ENCODE measurements at regions not wholly inside any gene's neighbourhood (a gene's known extent, or its start where the extent isn't known, plus 50 kb on each side); places are given as distances from the start of the nearest gene placed in this dataset.
A peak's percentile ranks its signal among the peaks of the same experiment; 100 is the strongest.

DNA sequence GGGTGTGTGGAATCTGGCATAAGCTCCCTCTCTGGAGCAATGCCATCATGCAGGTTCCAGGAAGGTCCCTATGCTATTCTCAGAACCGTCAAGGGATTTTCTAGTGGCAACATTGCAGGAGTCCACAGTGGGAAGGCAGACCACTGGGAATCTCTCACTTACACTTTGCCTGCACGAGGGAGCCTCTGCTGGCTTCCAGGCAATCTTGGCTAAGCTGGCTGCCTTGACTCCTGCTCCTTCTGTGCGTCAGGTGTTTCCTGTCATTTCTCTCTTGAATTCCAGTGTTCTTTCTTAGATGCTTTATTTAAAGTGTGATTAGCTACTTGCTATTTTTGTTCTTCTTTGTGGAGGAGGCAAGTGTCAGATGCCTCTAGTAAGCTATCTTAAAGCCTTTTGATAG lies 414.0 kb upstream of the ATP2B1 start:
- DNase-seq: no peak

DNA sequence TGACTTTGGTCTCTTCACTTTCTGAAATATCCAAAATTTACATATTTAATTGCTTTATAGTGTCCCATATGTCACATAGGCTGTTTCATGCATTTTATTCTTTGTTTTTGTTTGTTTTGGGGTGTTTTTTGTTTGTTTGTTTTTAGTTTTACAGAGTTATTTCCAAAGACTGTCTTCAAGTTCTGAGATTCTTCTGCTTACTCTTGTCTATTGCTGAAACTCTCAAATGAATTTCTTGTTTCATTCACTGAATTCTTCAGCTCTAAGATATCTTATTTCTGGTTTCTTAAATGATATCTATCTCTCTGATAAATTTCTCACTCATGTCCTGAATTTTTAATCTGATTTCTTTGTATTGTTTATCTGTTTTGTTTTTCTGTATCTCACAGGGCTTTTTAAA lies 412.0 kb upstream of the ATP2B1 start:
- no peak for DNase-seq

DNA sequence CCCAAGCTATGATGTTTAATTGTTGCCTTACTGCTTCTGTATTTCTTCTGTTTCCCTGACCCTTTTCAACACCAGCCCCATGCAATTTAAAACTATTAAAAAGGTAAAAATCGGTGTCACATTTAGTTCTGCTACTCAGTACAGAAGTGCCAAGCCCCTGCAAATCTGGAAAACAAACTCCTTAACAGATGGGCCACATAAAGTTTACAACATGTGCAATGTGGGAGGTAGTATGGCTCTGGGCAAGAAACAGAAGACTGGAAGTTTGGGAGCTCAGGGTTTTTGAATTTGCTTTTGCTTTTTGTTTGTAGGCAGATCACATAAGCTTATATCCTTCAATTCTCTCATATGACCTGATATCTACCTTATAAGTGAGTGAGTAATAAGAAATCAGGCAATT lies 404.0 kb upstream of the ATP2B1 start:
- DNase-seq: no peak

DNA sequence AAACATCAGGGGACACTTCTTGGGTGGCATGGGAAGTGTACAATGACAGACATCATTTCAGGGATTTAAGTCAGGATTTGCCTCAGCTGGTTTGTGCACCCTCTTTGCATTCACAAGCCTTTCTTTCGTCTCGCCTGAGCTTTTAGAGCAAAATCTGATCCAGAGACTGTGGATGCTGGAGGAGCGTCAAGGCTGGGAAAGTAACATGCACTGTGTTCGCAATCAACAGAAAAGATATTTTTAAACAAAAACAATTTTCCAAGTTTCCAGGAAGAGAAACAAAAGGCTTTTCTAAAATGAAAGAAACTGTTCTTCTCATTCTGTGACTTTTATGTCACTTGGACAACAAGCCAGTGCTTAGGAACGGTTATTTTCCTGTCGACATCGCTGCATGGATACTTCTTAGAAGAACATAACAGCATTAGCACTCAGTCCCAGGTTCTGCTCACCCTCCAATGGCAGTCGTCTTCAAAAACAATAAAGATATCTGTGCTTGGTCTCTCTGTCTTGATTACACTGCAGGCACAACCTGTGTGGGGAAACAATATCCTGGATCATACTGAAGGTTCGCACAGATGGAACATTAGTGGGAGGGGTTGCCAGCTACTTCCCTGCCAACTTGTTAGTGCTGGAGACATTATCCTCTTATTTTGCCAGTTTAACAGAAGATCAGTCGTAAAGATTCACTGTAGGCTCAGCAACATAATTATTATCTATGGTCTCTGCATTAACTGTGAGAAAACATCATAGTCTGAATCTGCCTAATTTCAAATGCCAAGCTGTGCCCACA lies 403.3 kb upstream of the ATP2B1 start:
- no peak for DNase-seq

DNA sequence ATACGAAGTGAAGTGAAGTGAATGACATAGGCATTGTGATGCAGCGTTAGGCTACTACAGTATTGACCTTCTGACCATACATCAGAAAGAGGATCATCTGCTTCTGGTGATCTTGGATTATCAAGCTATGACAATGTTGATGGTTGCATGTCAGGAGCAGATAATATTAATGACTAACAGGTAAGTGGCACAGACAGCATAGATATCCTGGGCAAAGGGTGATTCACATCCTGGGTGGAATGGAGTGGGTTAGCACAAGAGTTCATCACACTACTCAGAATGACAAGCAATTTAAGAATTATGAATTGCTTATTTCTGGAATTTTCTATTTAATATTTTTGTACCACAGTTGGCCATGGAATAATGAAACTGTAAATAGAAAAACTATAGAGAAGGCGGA lies 397.9 kb upstream of the ATP2B1 start:
- no peak for DNase-seq

DNA sequence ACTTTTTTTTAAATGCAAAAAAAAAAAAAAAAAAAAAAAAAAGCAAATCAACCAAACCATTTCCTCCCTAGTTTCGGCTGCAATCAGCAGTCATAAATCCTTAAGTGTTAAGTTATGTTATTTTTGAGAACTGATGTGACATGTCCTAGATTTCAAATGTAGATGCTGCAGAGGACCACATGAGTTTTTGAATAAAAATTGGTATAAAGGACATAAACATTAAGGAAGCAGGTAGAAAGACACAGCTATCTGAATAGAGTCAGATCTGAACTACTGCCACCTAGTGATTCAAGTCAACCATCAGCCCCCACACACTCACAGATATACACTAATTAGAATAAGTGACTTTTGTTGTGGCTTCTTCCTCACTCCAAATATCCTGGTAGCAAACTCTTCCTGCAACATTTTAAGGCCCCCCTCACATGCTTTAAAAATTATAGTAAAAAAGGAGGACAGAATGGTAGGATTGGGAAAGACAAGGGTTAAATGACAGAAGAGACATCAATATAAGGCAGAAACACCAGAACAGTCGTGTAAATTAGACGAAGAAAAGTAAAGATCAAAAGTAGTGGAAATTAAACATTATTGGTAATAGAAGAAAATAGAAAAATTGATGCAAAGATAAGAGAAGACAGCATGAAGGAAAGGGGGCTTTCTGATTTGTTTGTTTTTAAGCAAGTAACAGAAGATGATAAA lies 394.5 kb upstream of the ATP2B1 start:
- DNase-seq: peak; percentile 28

DNA sequence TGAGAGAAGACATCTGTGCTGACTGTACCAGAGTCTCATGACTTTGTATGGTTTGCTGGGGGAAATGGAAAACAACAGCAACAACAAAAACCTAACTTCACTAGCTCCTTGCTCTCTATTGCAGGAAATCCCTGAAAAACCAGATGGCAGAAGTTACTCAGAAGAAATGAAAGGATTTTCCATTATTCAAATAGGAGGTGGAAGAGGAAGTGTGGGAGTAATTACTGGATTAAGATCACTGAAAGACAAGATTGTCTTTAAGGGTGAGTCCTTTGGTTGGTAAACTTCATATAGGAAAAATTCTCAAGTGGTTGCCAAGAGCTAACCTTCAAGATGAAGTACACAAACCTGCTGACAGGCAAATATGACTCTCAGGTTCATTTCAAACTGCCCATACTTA lies 391.9 kb upstream of the ATP2B1 start:
- DNase-seq: no peak

DNA sequence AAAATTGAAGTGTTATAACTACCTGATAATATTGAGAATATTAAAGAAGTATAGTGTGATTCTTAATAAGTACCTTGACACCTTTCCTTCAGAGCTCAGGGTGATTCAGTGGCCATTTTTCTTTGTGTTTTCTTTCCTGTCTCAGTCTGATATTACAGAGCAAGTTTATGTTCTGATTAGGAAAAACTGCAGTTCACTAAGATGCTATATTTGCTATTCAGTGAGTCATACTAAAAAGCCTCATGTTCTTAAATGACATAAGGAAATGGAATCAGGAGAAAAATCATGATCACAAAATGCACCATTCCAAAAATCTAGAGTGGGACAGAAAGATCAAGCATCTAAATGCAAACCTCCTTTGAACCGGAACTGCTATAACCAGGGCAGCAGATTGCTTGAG lies 390.6 kb upstream of the ATP2B1 start:
- DNase-seq: peak; percentile 31

DNA sequence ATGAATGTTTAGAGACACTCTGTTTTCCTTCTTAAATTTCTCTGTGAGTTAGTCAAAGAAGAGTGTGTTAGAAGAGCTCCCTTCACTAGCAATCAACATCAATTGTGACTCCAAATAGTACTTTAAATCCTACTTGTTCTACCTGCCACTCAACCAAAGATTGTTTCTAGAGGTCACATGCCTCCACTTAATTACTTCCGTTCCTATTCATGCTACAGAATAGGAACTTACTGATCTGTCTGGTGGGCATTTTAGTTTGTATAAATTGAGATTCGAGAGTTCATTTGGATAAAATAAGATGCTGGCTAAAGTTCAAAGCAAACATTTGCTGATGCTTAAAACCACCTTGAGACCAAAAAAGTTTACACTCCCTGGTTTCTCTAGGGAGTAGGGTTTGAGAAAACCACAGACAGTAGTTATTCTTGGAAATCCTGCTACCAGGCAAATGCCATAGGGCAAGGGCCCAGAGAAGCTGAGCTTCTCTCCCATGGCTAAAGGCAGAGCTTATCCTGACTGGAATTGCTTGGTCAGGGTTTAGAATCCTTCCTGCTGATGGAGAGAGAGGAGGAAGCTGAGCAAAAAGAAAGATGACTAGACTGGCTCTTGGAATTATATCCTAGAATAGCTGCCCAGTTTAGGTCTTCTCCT lies 389.6 kb upstream of the ATP2B1 start:
- no peak for DNase-seq

DNA sequence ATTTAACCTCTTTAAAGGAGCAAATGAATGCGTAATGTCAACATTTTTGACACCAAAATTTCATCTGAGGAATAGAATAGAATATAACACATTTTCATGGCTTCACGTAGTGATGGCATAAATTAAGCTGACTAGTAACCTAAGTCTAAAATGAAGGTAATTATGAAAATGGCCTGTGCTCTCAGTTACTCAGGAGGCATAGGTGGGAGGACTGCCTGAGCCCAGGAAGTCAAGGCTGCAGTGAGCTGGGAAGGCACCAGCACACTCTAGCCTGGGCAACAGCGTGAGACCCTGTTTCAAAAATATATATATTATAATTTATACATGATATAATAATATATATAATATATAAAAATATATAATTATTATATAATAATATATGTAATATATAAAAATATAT lies 383.2 kb upstream of the ATP2B1 start:
- DNase-seq: no peak

DNA sequence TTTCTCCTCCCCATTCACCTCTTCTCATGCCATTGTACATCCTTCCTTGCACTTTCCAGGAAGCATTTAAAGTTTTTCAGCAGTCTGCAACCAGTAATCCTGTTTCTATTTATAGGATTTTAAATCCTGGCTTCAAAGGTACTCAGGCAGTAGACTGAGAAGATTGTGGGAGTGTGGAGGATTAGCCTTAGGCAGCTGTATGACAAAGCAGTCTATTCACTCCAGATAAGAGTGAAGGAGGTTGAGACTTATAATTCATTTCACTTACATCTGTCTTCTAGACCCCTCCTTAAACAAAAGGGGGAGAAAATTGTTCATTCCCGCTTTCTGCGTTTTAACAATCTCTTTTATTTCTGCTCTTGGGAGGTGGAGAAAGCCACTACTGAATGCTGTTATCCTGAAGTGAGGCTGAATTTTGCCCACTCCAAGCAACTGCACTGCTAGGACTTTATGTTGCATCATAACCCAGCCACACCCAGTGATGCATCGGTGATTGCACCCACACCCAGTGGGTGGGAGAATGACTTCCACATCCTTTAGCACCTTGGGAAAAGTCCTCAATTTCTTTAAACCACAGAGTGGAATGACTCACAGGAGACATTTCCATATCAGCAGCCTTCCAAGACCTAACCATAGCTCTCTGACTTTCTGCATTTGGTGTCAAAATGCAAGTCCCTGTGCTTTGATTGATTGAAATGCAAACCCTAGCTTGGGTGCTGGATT lies 382.5 kb upstream of the ATP2B1 start:
- DNase-seq: peak; percentile 93

DNA sequence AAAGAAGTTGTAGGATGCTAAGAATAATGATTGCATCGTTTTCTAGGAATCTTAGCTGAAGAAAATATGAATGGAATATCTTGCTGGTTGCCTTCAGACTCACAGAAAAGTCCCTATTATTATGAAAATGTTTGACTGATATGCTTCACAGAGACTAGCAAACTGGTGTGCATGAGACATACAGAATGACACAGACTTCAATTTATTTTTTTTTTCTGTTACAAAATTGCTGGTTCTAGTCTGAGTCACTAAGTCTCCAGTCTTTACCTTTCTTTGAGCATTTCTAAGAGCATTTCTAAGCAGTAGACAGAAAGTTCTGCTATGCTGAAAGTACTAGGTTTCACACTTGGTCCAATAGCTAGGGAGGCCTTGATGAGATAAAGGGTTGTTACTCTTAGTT lies 377.6 kb upstream of the ATP2B1 start:
- peak; percentile 51 for DNase-seq

DNA sequence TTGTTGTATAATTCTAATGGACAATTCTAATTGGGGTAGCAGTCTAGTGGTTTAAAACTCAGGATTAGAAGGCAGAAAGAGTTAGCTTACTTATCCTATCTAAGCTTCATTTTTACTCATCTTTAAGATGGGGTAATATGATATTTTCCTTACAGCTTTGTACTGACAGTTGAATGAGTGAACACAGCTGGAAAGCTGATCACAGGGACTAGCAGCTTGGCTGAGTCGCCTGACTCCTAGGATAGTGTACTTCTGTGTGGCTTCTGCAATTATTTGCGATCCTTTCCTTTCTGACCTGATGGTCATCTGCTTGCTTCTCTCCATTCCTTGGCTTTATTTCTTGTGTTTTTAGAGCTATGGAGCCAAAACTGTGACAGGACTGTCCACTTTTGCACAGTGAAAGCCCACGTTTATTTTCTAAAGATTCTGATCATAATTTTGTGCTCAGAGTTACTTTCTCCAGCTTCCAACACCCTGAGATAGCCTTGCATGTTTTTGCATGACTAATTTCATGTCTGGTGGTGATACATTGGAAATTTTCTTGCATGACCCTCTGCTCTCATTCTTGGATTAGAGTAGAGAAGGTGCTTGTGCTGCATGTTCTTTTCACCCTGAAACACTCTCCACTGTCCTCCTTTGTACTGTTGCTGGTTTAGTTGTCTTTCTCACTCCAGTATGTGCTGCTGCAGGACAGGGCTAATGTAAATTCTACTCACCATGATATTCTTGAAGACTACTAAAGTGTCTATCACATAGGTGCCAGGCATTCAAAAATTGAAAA lies 377.0 kb upstream of the ATP2B1 start:
- peak; percentile 48 for DNase-seq

DNA sequence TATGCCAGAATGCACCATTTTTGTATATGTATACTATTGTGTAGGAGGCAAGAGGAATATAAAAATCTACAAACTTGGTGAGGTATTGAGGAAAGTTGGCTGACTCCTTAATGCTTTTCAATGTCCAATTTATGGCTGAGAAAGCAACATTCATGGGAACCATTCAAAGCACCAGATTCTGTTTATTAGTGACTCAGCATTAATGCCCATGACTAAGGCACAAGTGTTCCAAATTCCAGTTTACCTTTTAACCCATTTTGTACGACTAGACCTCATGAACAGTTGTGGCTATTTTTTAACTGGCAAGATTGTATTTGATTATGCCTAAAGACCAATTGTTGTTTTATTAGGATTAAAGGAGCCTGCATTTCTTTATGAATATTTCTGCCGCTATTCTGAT lies 375.4 kb upstream of the ATP2B1 start:
- no peak for DNase-seq

DNA sequence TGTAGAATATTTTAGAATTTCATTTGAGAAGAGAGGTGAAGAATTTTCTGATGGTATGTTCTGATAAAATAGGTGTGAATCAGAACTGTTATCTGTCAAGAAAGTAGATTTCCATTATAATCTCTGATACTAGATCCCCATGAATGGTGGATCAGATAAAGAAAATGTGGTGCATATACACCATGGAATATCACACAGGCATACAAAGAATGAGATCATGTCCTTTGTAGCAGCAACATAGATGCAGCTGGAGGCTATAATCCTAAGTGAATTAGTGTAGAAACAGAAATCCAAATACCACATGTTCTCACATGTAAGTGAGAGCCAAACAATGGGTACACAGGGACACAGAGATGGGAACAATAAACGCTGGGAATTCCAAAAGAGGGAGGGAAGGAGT lies 372.0 kb upstream of the ATP2B1 start:
- no peak for DNase-seq

DNA sequence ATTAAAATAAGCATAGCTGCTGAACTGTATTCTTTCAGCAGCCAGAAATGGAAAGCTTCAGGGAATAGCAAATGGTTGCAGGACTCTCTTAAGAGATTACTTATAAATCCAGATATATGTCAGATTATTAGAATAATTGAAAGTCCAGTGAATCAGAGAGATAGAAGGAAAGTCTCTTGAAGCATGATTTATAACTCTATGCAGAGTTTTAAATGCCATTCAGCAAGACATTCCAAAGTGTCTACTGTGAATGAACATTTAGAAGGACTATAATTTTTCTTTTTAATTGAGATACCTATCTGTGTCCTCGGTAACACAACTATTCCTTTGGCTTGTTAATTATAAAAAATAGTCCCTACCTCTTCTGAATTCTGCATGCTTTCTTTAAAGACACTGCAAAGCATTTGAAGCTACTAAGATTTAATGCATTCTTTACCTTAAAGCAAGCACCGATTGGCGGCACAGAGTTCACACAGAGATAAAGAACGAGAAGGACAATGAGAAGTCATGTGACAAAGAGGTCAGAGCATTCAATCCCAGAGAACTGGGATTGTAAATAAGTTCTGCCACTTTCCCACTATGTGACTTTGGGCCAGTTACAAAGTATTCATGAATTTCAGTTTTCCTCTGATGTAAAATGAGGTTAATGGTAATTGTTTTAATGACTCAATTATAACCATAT lies 371.0 kb upstream of the ATP2B1 start:
- no peak for DNase-seq

DNA sequence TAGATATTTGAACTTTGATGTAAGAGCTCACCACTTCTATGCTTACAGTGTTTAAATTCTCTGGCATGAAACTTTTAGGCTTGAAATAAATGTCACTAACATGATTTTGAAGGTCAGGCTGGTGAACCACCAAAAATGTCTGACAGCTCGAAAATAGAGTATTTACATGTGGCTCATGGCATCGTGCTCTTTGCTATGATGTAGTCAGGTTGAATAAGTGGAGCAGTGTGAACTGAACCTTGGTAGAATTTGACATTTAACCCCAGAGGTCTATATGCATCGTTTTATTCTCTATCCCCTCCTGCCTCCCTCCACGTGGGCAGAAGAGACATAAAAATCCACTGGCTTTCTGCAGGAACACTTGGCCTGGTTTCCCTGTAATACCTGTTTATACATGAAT lies 369.7 kb upstream of the ATP2B1 start:
- no peak for DNase-seq

DNA sequence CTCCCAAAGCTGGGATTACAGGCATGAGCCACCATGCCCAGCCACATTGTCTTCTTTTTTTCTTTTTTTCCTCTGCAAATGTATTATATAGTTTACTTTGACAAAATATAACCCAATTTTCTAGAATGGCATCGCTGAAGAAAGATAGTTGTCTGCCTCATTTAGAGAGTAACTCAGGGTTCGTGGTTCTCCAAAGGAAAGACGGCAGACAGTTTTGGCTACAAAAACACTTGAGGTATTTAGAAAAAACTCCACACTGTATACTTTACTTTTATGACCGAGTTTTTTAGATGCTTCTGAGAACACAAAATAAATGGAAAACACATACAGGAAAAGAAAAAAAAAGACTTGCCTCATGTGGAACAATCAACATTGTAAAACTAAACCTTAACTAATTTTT lies 369.1 kb upstream of the ATP2B1 start:
- DNase-seq: no peak

DNA sequence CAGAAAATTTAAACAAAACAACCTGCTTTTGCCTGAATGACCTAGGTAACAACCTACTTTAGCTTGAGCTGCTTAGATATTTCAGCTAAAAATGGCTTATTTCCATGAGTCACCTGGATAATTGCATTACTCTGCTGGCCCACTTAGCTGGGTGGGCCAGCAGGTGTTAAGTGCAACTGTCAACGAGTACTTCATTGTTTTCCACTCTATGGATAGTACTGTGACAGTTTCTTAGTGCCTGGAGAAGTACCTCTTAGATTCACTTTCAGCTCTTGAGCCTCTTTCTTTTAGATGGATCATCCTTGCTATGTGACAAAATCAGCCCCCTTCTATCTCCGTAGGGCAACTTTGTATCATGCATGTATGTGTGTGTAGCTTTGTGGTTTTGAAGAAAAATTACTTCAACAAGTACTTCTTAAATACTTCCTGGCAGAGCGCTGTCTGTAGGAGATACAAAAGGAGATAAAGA lies 368.2 kb upstream of the ATP2B1 start:
- DNase-seq: no peak

DNA sequence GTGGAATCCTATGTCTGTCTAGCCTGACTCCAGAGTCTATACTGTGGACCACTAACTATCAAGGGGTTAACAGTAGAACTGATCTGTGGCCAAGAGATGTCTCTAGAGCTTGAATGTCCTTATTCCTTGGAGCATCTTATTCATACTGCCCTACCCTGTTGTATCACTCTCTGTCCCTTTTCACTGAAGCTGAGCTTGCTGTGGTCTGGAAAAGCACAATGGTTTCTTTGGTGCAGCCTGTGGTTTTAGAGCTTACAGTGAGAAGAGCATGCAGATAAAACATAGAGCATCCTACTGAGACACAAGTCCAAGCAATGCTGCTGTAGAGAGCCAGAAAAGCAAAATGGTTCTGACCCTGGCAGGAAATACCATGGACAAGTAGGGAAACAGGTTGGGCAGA lies 367.0 kb upstream of the ATP2B1 start:
- DNase-seq: no peak

DNA sequence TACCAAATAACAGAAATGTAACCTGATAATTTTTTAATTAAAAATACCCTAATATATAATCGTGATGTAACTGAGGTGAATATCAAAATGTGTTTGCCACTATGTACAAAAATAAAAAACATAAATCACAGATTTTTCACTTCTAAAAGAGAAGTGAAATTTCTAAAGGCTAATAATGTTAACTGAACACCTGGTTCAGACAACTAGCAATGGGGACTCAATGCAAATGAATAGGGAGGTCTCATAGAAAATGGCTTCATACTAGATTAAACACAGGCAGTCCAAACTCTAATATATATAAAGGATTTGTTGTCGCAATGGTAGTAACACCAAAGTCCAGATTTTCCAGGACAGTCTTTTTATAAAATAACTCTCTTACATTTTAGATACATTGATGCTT lies 365.4 kb upstream of the ATP2B1 start:
- DNase-seq: no peak

DNA sequence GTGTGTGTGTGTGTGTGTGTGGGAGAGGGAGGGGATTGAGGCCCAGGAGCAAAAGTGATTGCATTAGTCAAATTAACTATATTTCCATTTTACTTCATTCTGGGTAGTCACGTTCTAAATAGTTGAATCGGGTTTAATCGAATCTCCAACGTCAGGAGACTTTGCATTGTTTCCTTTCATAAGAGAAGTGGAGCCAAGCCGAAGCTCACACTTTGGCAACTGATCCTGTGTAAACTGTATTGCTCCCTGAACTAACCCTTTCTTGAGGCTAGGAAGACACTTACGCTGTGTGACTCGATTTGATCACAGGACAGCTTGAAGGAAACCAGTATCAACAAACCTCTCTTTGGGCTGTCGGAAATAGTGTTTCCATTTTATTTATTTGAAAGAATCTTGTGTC lies 363.4 kb upstream of the ATP2B1 start:
- no peak for DNase-seq

Measured in fibroblast of skin of abdomen (primary cell).